Common myeloid progenitor, CD34-positive (primary cell): ENCODE measurements at regions not wholly inside any gene's neighbourhood (a gene's known extent, or its start where the extent isn't known, plus 50 kb on each side); places are given as distances from the start of the nearest gene placed in this dataset.

Source experiments
- CTCF ChIA-PET: fragments of 350-600 bp; sonication (Branson Sonifier 250); formaldehyde crosslinking; loops from one replicate; lab custom pipeline; 2021; ENCODE audit warnings: antibody characterized with exemption; lab: Charles Lee
- POLR2A ChIA-PET: fragments of 350-600 bp; sonication (Branson Sonifier 250); formaldehyde crosslinking; loops from one replicate; lab custom pipeline; 2021; ENCODE audit warnings: antibody characterized with exemption; lab: Charles Lee
- DNase-seq, 3 donors: peaks; one replicate each; pipeline versions ENCODE4 v3.0.0 to v3.0.0-alpha.2; 2013
- H3K27ac ChIP-seq, 2 experiments: 1 replicate in 1 of 2; 2 replicates in 1 of 2; pipeline ENCODE4 v1.7.0; 2013; ENCODE audit warnings: inconsistent platforms in 2 of 2, low read length in 2 of 2, mild to moderate bottlenecking in 2 of 2, low read depth in 1 of 2, moderate library complexity in 1 of 2; ENCODE audit not compliant: severe bottlenecking in 2 of 2, insufficient read depth in 1 of 2, poor library complexity in 1 of 2
- H3K27me3 ChIP-seq, 5 experiments: replicated peaks in 2 of 5; 1 replicate in 3 of 5; 2 replicates in 2 of 5; pipeline versions ENCODE4 v1.6.1 to v1.7.0; 2013; ENCODE audit warnings: low read length in 4 of 5, mild to moderate bottlenecking in 2 of 5, moderate library complexity in 2 of 5, inconsistent platforms in 1 of 5; ENCODE audit not compliant: insufficient read depth in 5 of 5, control insufficient read depth in 4 of 5
- H3K36me3 ChIP-seq, 4 experiments: 1 replicate in 2 of 4; 2 replicates in 2 of 4; pipeline versions ENCODE4 v1.6.1 to v1.7.0; 2013; ENCODE audit warnings: low read length in 3 of 4, control low read depth in 1 of 4, mild to moderate bottlenecking in 1 of 4; ENCODE audit not compliant: control insufficient read depth in 4 of 4, insufficient read depth in 4 of 4
- H3K4me1 ChIP-seq, 4 experiments: 1 replicate in 3 of 4; 2 replicates in 1 of 4; pipeline versions ENCODE4 v1.6.1 to v1.7.1; 2013; ENCODE audit warnings: low read length in 3 of 4, mild to moderate bottlenecking in 3 of 4, control low read depth in 1 of 4, inconsistent platforms in 1 of 4, moderate library complexity in 1 of 4; ENCODE audit not compliant: control insufficient read depth in 4 of 4, insufficient read depth in 4 of 4; ENCODE audit errors: control extremely low read depth in 1 of 4
- H3K4me3 ChIP-seq, 7 experiments: 1 replicate in 4 of 7; 2 replicates in 3 of 7; pipeline versions ENCODE4 v1.5.1 to v1.7.0; 2013; ENCODE audit warnings: mild to moderate bottlenecking in 7 of 7, low read length in 6 of 7, moderate library complexity in 6 of 7, inconsistent platforms in 2 of 7, low read depth in 2 of 7, control low read depth in 1 of 7; ENCODE audit not compliant: insufficient read depth in 4 of 7, control insufficient read depth in 1 of 7; ENCODE audit errors: extremely low read depth in 1 of 7
- H3K9me3 ChIP-seq, 5 experiments: 1 replicate in 4 of 5; 2 replicates in 1 of 5; pipeline versions ENCODE4 v1.6.1 to v1.7.1; 2013; ENCODE audit warnings: low read length in 4 of 5, mild to moderate bottlenecking in 2 of 5, inconsistent platforms in 1 of 5, low read depth in 1 of 5, moderate library complexity in 1 of 5; ENCODE audit not compliant: control insufficient read depth in 4 of 5, insufficient read depth in 2 of 5; ENCODE audit errors: control extremely low read depth in 1 of 5
- WGBS: methylation state at CpG from one replicate; pipeline ENCODE4 v1.1.5; 2013; ENCODE audit not compliant: insufficient coverage; 5-methylcytosine and 5-hydroxymethylcytosine counted together

DNA sequence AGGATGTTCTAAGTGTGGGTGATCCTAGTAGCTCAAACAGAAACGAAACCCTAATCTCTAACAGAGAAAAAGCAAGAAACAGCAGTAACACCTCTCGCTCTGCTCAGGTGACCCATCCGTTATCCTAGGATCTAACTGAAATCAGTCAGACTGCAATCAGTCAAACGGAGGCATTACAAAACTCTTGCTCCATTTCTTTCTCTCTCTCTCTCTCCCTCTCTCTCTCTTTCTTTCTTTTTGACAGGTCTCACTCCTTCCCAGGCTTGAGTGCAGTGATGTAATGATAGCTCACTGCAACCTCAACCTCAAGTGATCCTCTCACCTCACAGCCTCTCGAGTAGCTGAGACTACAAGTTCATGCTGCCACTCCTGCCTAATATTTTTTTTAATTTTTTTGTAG lies 1283.5 kb upstream of the CELF2 start:
- H3K27me3 ChIP-seq: no peaks in the 10 kb centered on the region
- no peak overlapping the region for H3K27ac ChIP-seq
- no peak overlapping the region for H3K4me3 ChIP-seq
- H3K36me3 ChIP-seq: no peaks in the 10 kb centered on the region
- DNase-seq: no peak
- POLR2A ChIA-PET: no interaction called here
- no peaks in the 10 kb centered on the region for H3K4me1 ChIP-seq
- peaks cover 0 to 8% (median 0%) of the 10 kb centered on the region in 5 experiments for H3K9me3 ChIP-seq
- 97% methylated on average over 4 of the region's 5 CpGs for WGBS
- CTCF ChIA-PET: no interaction called here

DNA sequence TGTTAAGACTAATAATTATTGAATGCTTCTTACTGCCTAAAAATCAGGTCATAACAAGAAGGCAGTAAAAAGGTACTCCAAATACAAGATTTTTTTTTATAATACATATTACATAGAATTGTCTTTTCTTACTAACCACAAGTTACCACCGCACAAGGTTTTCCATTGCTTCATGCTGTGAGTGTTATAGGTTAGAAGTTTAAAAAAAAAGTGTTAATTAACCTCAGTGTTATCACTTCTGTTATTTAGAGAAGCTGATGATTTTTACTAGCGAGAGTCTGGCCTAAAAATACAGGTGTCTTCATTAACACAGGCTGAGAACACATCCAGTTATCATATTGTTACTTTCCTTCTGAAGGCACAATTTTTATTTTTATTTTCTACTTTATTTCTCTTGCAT lies 1281.9 kb upstream of the CELF2 start:
- peaks cover 0 to 8% (median 0%) of the 10 kb centered on the region in 5 experiments for H3K9me3 ChIP-seq
- POLR2A ChIA-PET: no interaction called here
- H3K27ac ChIP-seq: no peak overlapping the region
- H3K4me1 ChIP-seq: peaks cover 0 to 2% (median 0%) of the 10 kb centered on the region in 4 experiments
- WGBS: no CpG with 5 or more reads among the region's 2 CpGs
- DNase-seq: no peak
- H3K36me3 ChIP-seq: no peaks in the 10 kb centered on the region
- CTCF ChIA-PET: no interaction called here
- no peaks in the 10 kb centered on the region for H3K27me3 ChIP-seq
- no peak overlapping the region for H3K4me3 ChIP-seq

GRCh38 chr10:9743639-9744038 lies 1274.0 kb upstream of the CELF2 start:
- POLR2A ChIA-PET: no interaction called here
- peaks cover 0 to 3% (median 0%) of the 10 kb centered on the region in 5 experiments for H3K9me3 ChIP-seq
- peaks cover 0 to 10% (median 1%) of the 10 kb centered on the region in 4 experiments for H3K4me1 ChIP-seq
- H3K27ac ChIP-seq: no peak overlapping the region
- no peaks in the 10 kb centered on the region for H3K36me3 ChIP-seq
- CTCF ChIA-PET: no interaction called here
- DNase-seq: peak; percentile 10 to 61 (median 44)
- no peak overlapping the region for H3K4me3 ChIP-seq
- H3K27me3 ChIP-seq: no peaks in the 10 kb centered on the region

DNA sequence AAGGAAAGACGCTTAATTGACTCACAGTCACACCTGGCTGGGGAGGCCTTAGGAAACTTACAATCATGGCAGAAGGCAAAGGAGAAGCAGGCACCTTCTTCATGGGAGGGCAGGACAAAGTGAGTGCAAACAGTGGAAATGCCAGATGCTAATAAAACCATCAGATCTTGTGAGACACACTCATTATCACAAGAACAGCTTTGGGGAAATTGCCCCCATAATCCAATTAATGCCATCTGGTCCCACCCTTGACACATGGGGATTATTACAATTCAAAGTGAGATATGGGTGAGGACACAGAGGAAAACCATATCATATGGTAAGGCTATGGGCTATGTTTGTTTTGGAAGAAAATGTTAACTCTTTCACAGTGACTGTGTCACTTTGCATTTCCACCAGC lies 1272.5 kb upstream of the CELF2 start:
- H3K27me3 ChIP-seq: no peaks in the 10 kb centered on the region
- CTCF ChIA-PET: no interaction called here
- WGBS: 100% methylated on average over 1 of the region's 1 CpG
- no peak overlapping the region for H3K27ac ChIP-seq
- POLR2A ChIA-PET: no interaction called here
- H3K4me3 ChIP-seq: no peak overlapping the region
- no peaks in the 10 kb centered on the region for H3K36me3 ChIP-seq
- no peak for DNase-seq
- H3K4me1 ChIP-seq: peaks cover 0 to 9% (median 1%) of the 10 kb centered on the region in 4 experiments
- peaks cover 0 to 3% (median 0%) of the 10 kb centered on the region in 5 experiments for H3K9me3 ChIP-seq

DNA sequence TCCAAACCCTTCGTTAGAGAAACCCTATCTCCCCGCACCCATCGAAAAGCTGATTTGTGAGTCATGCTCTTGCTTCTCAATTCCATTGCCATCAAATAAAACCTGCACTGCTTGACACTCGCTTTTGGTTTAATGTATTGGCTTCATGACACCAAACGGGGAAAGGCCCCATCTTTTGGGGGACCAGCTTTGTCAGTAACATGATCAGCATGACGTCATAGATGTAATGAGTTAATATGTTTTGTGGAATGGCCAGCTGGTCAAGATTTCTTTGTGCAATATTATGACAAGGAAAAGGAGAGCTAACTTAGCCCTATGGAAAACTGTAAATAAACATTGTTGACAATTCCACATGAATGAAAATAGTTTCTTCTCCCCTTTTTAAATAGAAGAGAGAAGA lies 1260.5 kb upstream of the CELF2 start:
- peaks cover 0 to 2% (median 0%) of the 10 kb centered on the region in 5 experiments for H3K9me3 ChIP-seq
- no peaks in the 10 kb centered on the region for H3K4me1 ChIP-seq
- H3K36me3 ChIP-seq: no peaks in the 10 kb centered on the region
- 87% methylated on average over 3 of the region's 6 CpGs for WGBS
- ChIA-PET POLR2A (no interaction called here), CTCF (no interaction called here)
- no peak for DNase-seq
- no peak overlapping the region for H3K4me3 ChIP-seq
- H3K27me3 ChIP-seq: no peaks in the 10 kb centered on the region
- H3K27ac ChIP-seq: no peak overlapping the region

GRCh38 chr10:9759596-9759995 lies 1258.1 kb upstream of the CELF2 start:
- H3K4me3 ChIP-seq: no peak overlapping the region
- no peaks in the 10 kb centered on the region for H3K4me1 ChIP-seq
- no peak overlapping the region for H3K27ac ChIP-seq
- 90% methylated on average over 3 of the region's 3 CpGs for WGBS
- no peaks in the 10 kb centered on the region for H3K36me3 ChIP-seq
- ChIA-PET POLR2A (no interaction called here), CTCF (no interaction called here)
- peaks cover 0 to 2% (median 0%) of the 10 kb centered on the region in 5 experiments for H3K9me3 ChIP-seq
- no peaks in the 10 kb centered on the region for H3K27me3 ChIP-seq
- no peak for DNase-seq

DNA sequence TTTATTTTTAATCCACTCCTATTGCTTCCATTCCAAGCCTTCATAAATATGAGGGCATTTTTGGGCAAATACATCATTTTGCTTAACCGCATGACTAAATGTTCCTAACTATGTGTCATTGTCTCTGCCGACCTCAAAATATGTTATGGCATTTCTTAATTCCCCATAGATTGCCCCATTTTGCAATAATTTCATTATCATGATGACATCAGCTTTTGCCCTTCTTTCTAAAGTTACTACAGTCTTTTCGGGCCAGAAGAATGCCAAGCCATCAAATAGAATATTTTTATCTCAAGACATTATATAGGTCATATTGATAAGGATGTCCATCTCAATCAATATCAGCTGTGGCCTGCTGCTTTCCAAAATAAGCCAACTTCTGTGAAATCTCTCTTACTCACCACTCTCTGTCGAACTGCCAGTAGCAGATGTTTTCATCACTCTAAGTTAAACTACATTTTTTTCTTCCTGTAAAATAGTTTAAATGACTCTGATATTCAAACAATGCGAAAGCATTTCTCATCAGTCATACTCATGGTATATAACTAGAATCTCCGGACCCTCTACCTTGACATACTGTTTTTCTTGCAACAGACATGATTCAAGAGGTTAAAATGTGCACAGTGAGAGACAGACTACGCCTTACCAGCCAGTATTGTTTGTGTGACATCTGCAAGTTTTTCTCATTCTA lies 1254.6 kb upstream of the CELF2 start:
- CTCF ChIA-PET: no interaction called here
- POLR2A ChIA-PET: no interaction called here
- Histone ChIP-seq H3K27me3 (no peaks in the 10 kb centered on the region), H3K27ac (no peak overlapping the region), H3K4me1 (no peaks in the 10 kb centered on the region), H3K36me3 (no peaks in the 10 kb centered on the region), H3K9me3 (peaks cover 0 to 2% (median 0%) of the 10 kb centered on the region in 5 experiments), H3K4me3 (no peak overlapping the region)
- 100% methylated on average over 3 of the region's 7 CpGs for WGBS
- DNase-seq: no peak
